Gastrocnemius medialis (tissue), 4 donors: ENCODE measurements at regions not wholly inside any gene's neighbourhood (a gene's known extent, or its start where the extent isn't known, plus 50 kb on each side); places are given as distances from the start of the nearest gene placed in this dataset.

ENCODE experiments used
- CTCF ChIP-seq, 5 experiments: fragments of 450-650 bp in 3 of 5; fragments of 200-600 bp in 2 of 5; sonication (generic) in 2 of 5; IDR thresholded peaks in 4 of 5; conservative IDR thresholded peaks in 1 of 5; 1 replicate in 4 of 5; 2 replicates in 1 of 5; pipeline ENCODE4 v1.5.1; 2016 to 2019; ENCODE audit warnings: antibody characterized with exemption in 5 of 5, mild to moderate bottlenecking in 3 of 5, moderate library complexity in 3 of 5
- POLR2A ChIP-seq, 2 donors: fragments of 450-650 bp; IDR thresholded peaks; one replicate each; pipeline ENCODE4 v1.6.1; 2017; ENCODE audit warnings: antibody characterized with exemption in 2 of 2, mild to moderate bottlenecking in 2 of 2, moderate library complexity in 2 of 2

GRCh38 chr15:46207341-46207740 lies 572.5 kb downstream of the SQOR start:
- TF ChIP-seq CTCF (IDR thresholded peaks at IDR 0.05 in 4 of 5, conservative IDR thresholded peaks at IDR 0.05 in 1 of 5) (no peak), POLR2A (IDR thresholded peaks at IDR 0.05) (no peak)
